NCI-H748 (cell line): ENCODE measurements at regions not wholly inside any gene's neighbourhood (a gene's known extent, or its start where the extent isn't known, plus 50 kb on each side); places are given as distances from the start of the nearest gene placed in this dataset.

ENCODE experiments used
- DNase-seq: peaks from one replicate; lab custom pipeline; 2025; ENCODE audit not compliant: unreplicated experiment; lab: John Stamatoyannopoulos, UW

- DNase-seq: no peak
Observed at GRCh38 chr15:96020133-96020532, 310.4 kb upstream of the NR2F2 start.

- no peak for DNase-seq
Observed at GRCh38 chr15:96020797-96021196, 309.7 kb upstream of the NR2F2 start.

GRCh38 chr15:96023081-96023480 lies 307.4 kb upstream of the NR2F2 start:
- DNase-seq: no peak

GRCh38 chr15:96027501-96027900 lies 303.0 kb upstream of the NR2F2 start:
- no peak for DNase-seq

- DNase-seq: no peak
Observed at GRCh38 chr15:96028620-96029019, 301.9 kb upstream of the NR2F2 start.

GRCh38 chr15:96029172-96029571 lies 301.3 kb upstream of the NR2F2 start:
- no peak for DNase-seq

GRCh38 chr15:96031426-96032110 lies 298.9 kb upstream of the NR2F2 start:
- DNase-seq: no peak

- no peak for DNase-seq
Observed at GRCh38 chr15:96035091-96035490, 295.4 kb upstream of the NR2F2 start.

- DNase-seq: no peak
Observed at GRCh38 chr15:96035635-96036034, 294.9 kb upstream of the NR2F2 start.

GRCh38 chr15:96037584-96037983 lies 292.9 kb upstream of the NR2F2 start:
- no peak for DNase-seq

GRCh38 chr15:96038131-96038530 lies 292.4 kb upstream of the NR2F2 start:
- no peak for DNase-seq

GRCh38 chr15:96038650-96039049 lies 291.9 kb upstream of the NR2F2 start:
- no peak for DNase-seq

GRCh38 chr15:96041982-96042733 lies 288.3 kb upstream of the NR2F2 start:
- no peak for DNase-seq

GRCh38 chr15:96042734-96043224 lies 287.7 kb upstream of the NR2F2 start:
- DNase-seq: no peak

- no peak for DNase-seq
Observed at GRCh38 chr15:96043591-96044171, 286.8 kb upstream of the NR2F2 start.

GRCh38 chr15:96046620-96047240 lies 283.8 kb upstream of the NR2F2 start:
- no peak for DNase-seq

GRCh38 chr15:96047255-96047931 lies 283.1 kb upstream of the NR2F2 start:
- no peak for DNase-seq

GRCh38 chr15:96049323-96049722 lies 281.2 kb upstream of the NR2F2 start:
- no peak for DNase-seq

GRCh38 chr15:96049766-96050165 lies 280.7 kb upstream of the NR2F2 start:
- DNase-seq: no peak

GRCh38 chr15:96051598-96051997 lies 278.9 kb upstream of the NR2F2 start:
- no peak for DNase-seq

GRCh38 chr15:96052154-96052553 lies 278.3 kb upstream of the NR2F2 start:
- DNase-seq: no peak
